Endothelial cell of umbilical vein (primary cell): ENCODE measurements at regions not wholly inside any gene's neighbourhood (a gene's known extent, or its start where the extent isn't known, plus 50 kb on each side); places are given as distances from the start of the nearest gene placed in this dataset.

Experiments
- BruUV-seq: library from RNA; stranded (reverse); fragments of 400-500 nt; replicated peaks from 2 replicates; lab custom pipeline; 2021; lab: Mats Ljungman, UMichigan
- CTCF ChIA-PET: fragments of 300-600, 350-600 bp; sonication (Branson Sonifier 250); formaldehyde crosslinking; loops from one replicate; lab custom pipeline; 2021; ENCODE audit warnings: antibody characterized with exemption, inconsistent platforms; lab: Charles Lee
- POLR2A ChIA-PET: fragments of 300-600, 350-600 bp; sonication (Branson Sonifier 250); formaldehyde crosslinking; loops from one replicate; lab custom pipeline; 2021; ENCODE audit warnings: antibody characterized with exemption, inconsistent platforms; lab: Charles Lee
- DNase-seq: peaks from one replicate; pipeline ENCODE4 v3.0.0-alpha.2; 2011; ENCODE audit warnings: low read depth, low spot score
- FAIRE-seq: peaks from 2 replicates; lab custom pipeline; 2011; peaks lifted over from hg19 to GRCh38; lab: Jason Lieb, UNC
- H2AFZ ChIP-seq: 2 replicates; pipeline ENCODE4 v1.6.0; 2012; ENCODE audit warnings: low read depth, low read length, control low read depth, inconsistent platforms
- H3K27ac ChIP-seq: 2 replicates; pipeline ENCODE4 v1.5.1; 2011; ENCODE audit warnings: low read depth, mild to moderate bottlenecking, control low read depth, low read length, moderate library complexity; ENCODE audit not compliant: insufficient read depth
- H3K27me3 ChIP-seq, 2 experiments: 2 replicates each; pipeline versions ENCODE4 v1.6.0 to v1.6.1; 2011; ENCODE audit warnings: low read length in 2 of 2, mixed read lengths in 1 of 2; ENCODE audit not compliant: control insufficient read depth in 2 of 2, insufficient read depth in 2 of 2
- H3K36me3 ChIP-seq, 2 experiments: 2 replicates in 1 of 2; 3 replicates in 1 of 2; pipeline ENCODE4 v1.5.1; 2011; ENCODE audit warnings: low read length in 2 of 2, mild to moderate bottlenecking in 1 of 2, moderate library complexity in 1 of 2; ENCODE audit not compliant: control insufficient read depth in 2 of 2, insufficient read depth in 2 of 2; ENCODE audit errors: extremely low read depth in 1 of 2
- H3K4me1 ChIP-seq: 3 replicates; pipeline ENCODE4 v1.5.1; 2011; ENCODE audit warnings: mild to moderate bottlenecking, low read length; ENCODE audit not compliant: control insufficient read depth, insufficient read depth; ENCODE audit errors: extremely low read depth
- H3K4me2 ChIP-seq: 2 replicates; pipeline ENCODE4 v1.6.1; 2011; ENCODE audit warnings: low read length, control low read depth, mixed read lengths; ENCODE audit not compliant: insufficient read depth
- H3K4me3 ChIP-seq, 3 experiments: fragments of 200-600 bp in 1 of 3; sonication (generic), shearing (Covaris generic) in 1 of 3; replicated peaks in 1 of 3; 2 replicates each; pipeline ENCODE4 v1.5.1; 2011 to 2016; ENCODE audit warnings: control low read depth in 3 of 3, low read length in 3 of 3, mild to moderate bottlenecking in 2 of 3, inconsistent platforms in 1 of 3, low read depth in 1 of 3, moderate library complexity in 1 of 3; ENCODE audit not compliant: insufficient read depth in 1 of 3
- H3K79me2 ChIP-seq: 2 replicates; pipeline ENCODE4 v1.6.0; 2012; ENCODE audit warnings: low read length, inconsistent platforms; ENCODE audit not compliant: control insufficient read depth, insufficient read depth
- H3K9ac ChIP-seq: replicated peaks from 2 replicates; pipeline ENCODE3; 2011; ENCODE audit warnings: low read length, control low read depth; ENCODE audit not compliant: insufficient read depth; ENCODE audit errors: extremely low read depth
- H3K9me1 ChIP-seq: replicated peaks from 3 replicates; pipeline ENCODE4 v1.6.0; 2011; ENCODE audit warnings: mild to moderate bottlenecking, low read length; ENCODE audit not compliant: control insufficient read depth, insufficient read depth; ENCODE audit errors: extremely low read depth
- H3K9me3 ChIP-seq: replicated peaks from 2 replicates; pipeline ENCODE4 v1.5.1; 2012; ENCODE audit warnings: low read length, inconsistent platforms; ENCODE audit not compliant: control insufficient read depth, insufficient read depth
- H4K20me1 ChIP-seq: replicated peaks from 2 replicates; pipeline ENCODE3; 2011; ENCODE audit warnings: mild to moderate bottlenecking, low read length; ENCODE audit not compliant: control insufficient read depth, insufficient read depth; ENCODE audit errors: extremely low read depth
- EZH2 ChIP-seq: IDR thresholded peaks from 2 replicates; pipeline ENCODE4 v1.6.1; 2012; ENCODE audit warnings: borderline replicate concordance, low read depth, mild to moderate bottlenecking, moderate library complexity, low read length, inconsistent platforms; ENCODE audit not compliant: severe bottlenecking
- FOS ChIP-seq: IDR thresholded peaks from 2 replicates; pipeline ENCODE4 v1.6.1; 2011; ENCODE audit warnings: mild to moderate bottlenecking, low read length, moderate library complexity, borderline replicate concordance; ENCODE audit not compliant: insufficient read depth
- GATA2 ChIP-seq: IDR thresholded peaks from 2 replicates; pipeline ENCODE4 v1.7.0; 2011; ENCODE audit warnings: low read depth, mild to moderate bottlenecking, moderate library complexity, mixed read lengths, low read length; ENCODE audit not compliant: insufficient read length, insufficient read depth
- JUN ChIP-seq: IDR thresholded peaks from 2 replicates; pipeline ENCODE4 v1.6.1; 2011; ENCODE audit warnings: borderline replicate concordance, low read depth; ENCODE audit not compliant: insufficient read length, insufficient read depth
- MYC ChIP-seq: IDR thresholded peaks from one replicate; pipeline ENCODE4 v1.6.1; 2011; ENCODE audit warnings: mild to moderate bottlenecking, low read depth, low read length
- POLR2A ChIP-seq: IDR thresholded peaks from 2 replicates; pipeline ENCODE4 v1.6.1; 2012; ENCODE audit warnings: low read depth, mild to moderate bottlenecking, control low read depth, low read length
- POLR2AphosphoS5 ChIP-seq: IDR thresholded peaks from 2 replicates; pipeline ENCODE4 v1.6.1; 2012; ENCODE audit warnings: low read depth, mild to moderate bottlenecking, control low read depth, low read length, moderate library complexity; ENCODE audit not compliant: insufficient read depth
- dilution Hi-C: fragments of 300-500 bp; cut with MboI; formaldehyde crosslinking; loops from one replicate; pipeline ENCODE4 v1.15.0; 2019; ENCODE audit warnings: low sequenced_read_pairs; ENCODE audit not compliant: extremely low pct_ligation_motif_present
- intact Hi-C: fragments of 100-400 bp; cut with micrococcal nuclease; formaldehyde crosslinking; loops from one replicate; pipeline ENCODE4 v1.10.0; 2022
- TF ChIP-seq, protein P1 (sequence below): IDR thresholded peaks from 2 replicates; pipeline ENCODE4 v1.6.1; 2011; ENCODE audit not compliant: insufficient read depth, insufficient read length
- TF ChIP-seq, protein P2 (sequence below), 2 donors: IDR thresholded peaks; 1 replicate in 1 of 2; 2 replicates in 1 of 2; pipeline ENCODE4 v1.5.1; 2011; ENCODE audit warnings: low read length in 2 of 2, mild to moderate bottlenecking in 2 of 2, moderate library complexity in 2 of 2, control low read depth in 1 of 2, inconsistent platforms in 1 of 2, low read depth in 1 of 2; ENCODE audit not compliant: insufficient read depth in 1 of 2; ENCODE audit errors: extremely low read depth in 1 of 2

DNA sequence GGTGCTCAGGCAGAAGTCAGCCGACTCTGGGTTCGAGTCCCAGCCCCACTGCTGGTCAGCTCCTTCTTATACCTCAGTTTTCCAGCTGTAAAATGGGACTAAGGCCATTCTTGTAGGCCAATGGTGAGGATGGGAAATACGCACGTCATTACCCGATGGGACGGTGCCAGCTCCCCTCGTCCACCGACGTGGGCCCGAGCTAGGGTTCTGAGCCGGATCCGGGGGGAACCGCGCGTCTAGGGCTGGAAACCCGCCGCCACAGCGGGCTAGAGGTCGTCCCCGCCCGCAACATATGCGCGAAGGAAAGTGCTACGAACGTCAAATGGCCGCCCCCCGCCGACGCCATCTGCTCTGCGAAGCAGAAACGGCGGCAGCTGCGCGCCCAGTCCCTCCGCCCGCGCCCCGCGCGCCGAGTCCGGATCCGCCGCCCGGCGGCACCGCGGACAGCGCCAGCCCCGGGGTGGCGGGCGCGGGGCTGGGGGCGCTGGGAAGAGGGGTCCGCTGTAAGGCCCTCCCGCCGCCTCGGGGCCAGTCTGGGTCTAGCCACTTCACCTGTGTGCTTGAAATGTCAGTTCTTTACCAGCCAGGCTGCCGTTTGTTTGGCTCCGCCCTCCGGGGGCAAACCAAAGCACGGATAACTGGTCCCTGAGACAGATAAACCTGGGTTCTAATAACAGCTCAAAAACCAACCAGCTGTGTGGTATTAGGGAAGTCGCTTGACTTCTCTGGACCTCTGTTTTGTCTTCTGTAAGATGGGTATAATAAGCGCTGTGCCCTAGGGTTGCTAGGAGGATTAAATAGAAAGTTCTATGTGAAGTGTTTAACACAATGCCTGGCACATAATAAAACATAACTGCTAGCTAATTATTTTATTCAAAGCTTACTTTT, 103.5 kb upstream of the RCN1 start:
- FAIRE-seq (no peak), DNase-seq (no peak)
- Histone ChIP-seq H3K9me3 (no peaks in the 10 kb centered on the region), H3K36me3 (no peaks in the 10 kb centered on the region), H3K4me2 (no peak overlapping the region), H3K9me1 (no peaks in the 10 kb centered on the region), H3K4me3 (no peak overlapping the region), H3K27ac (no peak overlapping the region), H3K9ac (no peak overlapping the region), H4K20me1 (no peaks in the 10 kb centered on the region), H2AFZ (no peak overlapping the region), H3K79me2 (no peaks in the 10 kb centered on the region), H3K27me3 (peaks cover 8 to 25% of the 10 kb centered on the region in 2 experiments), H3K4me1 (no peaks in the 10 kb centered on the region)
- no TSS peak for BruUV-seq
- intact Hi-C loops (no loop called here), dilution Hi-C loops (no loop called here)
- TF ChIP-seq EZH2, result peak; percentile 66
- no peak for TF ChIP-seq FOS
- ChIA-PET POLR2A (no interaction called here), CTCF (no interaction called here)

DNA sequence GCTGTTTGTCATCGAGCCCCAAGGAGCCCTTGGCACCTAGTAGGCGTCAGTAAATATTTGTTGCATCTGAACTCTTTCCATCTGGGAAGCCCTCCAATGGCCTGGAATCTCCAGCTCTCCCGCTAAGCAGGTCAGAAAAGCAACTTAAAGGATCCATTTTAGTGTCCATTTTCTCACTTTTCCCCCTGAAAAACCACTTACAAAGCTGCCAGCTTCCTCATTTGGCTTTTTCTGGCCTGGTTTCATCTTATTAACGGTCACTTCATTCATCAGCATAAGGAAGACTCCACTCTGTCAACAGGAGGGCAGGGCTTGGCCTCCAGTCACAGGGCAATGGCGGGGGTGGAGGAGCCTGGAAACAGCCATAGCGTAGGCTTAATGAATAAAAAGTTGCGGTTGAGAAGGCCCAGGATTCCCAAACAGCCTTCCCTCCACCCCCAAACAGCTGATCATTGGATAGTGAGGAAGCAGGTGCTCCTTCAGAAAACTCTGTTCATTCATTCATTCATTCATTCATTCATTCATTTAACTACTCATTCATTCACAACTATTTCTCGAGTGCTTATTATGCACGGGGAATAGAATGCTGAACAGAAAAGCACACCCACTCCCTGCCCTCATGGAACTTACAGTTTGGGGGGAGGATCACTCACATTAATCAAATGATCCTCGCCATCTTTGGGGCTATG, 104.5 kb upstream of the RCN1 start:
- BruUV-seq, result no TSS peak
- Histone ChIP-seq H3K9ac (no peak overlapping the region), H3K36me3 (no peaks in the 10 kb centered on the region), H2AFZ (no peak overlapping the region), H4K20me1 (no peaks in the 10 kb centered on the region), H3K9me3 (no peaks in the 10 kb centered on the region), H3K4me2 (no peak overlapping the region), H3K4me1 (no peaks in the 10 kb centered on the region), H3K9me1 (no peaks in the 10 kb centered on the region), H3K4me3 (no peak overlapping the region), H3K27me3 (peaks cover 8 to 25% of the 10 kb centered on the region in 2 experiments), H3K79me2 (no peaks in the 10 kb centered on the region), H3K27ac (no peak overlapping the region)
- ChIA-PET POLR2A (no interaction called here), CTCF (interaction anchor here (1.0 to 1.7 kb wide), 2 partner anchors 21 to 28 kb away, joined by 4 to 7 read pairs; no protein-coding TSS in a partner anchor)
- DNase-seq (no peak), FAIRE-seq (no peak)
- dilution Hi-C loops, result no loop called here
- TF ChIP-seq POLR2AphosphoS5 (no peak), JUN (no peak), FOS (no peak), POLR2A (no peak), EZH2 (no peak), GATA2 (no peak), MYC (no peak)
- TF ChIP-seq, protein P1, sequence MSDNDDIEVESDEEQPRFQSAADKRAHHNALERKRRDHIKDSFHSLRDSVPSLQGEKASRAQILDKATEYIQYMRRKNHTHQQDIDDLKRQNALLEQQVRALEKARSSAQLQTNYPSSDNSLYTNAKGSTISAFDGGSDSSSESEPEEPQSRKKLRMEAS, result no peak
- TF ChIP-seq, protein P2, sequence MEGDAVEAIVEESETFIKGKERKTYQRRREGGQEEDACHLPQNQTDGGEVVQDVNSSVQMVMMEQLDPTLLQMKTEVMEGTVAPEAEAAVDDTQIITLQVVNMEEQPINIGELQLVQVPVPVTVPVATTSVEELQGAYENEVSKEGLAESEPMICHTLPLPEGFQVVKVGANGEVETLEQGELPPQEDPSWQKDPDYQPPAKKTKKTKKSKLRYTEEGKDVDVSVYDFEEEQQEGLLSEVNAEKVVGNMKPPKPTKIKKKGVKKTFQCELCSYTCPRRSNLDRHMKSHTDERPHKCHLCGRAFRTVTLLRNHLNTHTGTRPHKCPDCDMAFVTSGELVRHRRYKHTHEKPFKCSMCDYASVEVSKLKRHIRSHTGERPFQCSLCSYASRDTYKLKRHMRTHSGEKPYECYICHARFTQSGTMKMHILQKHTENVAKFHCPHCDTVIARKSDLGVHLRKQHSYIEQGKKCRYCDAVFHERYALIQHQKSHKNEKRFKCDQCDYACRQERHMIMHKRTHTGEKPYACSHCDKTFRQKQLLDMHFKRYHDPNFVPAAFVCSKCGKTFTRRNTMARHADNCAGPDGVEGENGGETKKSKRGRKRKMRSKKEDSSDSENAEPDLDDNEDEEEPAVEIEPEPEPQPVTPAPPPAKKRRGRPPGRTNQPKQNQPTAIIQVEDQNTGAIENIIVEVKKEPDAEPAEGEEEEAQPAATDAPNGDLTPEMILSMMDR (IDR thresholded peaks at IDR 0.05; ENCODE audit: extremely low read depth in 1 of 2, insufficient read depth in 1 of 2, low read depth in 1 of 2, low read length in 2 of 2), result no peak
- intact Hi-C loops, result no loop called here
